ENCODE measurements at regions not wholly inside any gene's neighbourhood (a gene's known extent, or its start where the extent isn't known, plus 50 kb on each side); places are given as distances from the start of the nearest gene placed in this dataset.

DNA sequence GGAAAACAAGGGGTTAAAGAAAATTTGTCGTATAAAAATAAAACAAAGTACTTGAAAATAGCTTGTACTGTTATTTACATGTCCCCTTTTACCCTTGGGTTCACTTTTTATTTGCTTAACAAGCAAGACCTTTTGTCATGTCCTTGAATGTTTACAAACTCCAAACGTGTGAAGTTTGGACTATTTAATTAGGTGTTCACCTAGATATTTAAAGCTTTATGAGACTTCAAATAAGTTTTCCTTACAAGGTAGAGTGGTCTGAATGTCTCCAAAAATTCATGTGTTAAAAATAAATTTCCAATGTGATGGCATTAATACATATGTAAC, 242.0 kb upstream of the TTC14 start:
- no peak for DNase-seq (ENCODE audit: low read depth)
- TF ChIP-seq, protein P1, sequence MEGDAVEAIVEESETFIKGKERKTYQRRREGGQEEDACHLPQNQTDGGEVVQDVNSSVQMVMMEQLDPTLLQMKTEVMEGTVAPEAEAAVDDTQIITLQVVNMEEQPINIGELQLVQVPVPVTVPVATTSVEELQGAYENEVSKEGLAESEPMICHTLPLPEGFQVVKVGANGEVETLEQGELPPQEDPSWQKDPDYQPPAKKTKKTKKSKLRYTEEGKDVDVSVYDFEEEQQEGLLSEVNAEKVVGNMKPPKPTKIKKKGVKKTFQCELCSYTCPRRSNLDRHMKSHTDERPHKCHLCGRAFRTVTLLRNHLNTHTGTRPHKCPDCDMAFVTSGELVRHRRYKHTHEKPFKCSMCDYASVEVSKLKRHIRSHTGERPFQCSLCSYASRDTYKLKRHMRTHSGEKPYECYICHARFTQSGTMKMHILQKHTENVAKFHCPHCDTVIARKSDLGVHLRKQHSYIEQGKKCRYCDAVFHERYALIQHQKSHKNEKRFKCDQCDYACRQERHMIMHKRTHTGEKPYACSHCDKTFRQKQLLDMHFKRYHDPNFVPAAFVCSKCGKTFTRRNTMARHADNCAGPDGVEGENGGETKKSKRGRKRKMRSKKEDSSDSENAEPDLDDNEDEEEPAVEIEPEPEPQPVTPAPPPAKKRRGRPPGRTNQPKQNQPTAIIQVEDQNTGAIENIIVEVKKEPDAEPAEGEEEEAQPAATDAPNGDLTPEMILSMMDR (conservative IDR thresholded peaks at IDR 0.05; ENCODE audit: low read depth, low read length) = no peak

DNA sequence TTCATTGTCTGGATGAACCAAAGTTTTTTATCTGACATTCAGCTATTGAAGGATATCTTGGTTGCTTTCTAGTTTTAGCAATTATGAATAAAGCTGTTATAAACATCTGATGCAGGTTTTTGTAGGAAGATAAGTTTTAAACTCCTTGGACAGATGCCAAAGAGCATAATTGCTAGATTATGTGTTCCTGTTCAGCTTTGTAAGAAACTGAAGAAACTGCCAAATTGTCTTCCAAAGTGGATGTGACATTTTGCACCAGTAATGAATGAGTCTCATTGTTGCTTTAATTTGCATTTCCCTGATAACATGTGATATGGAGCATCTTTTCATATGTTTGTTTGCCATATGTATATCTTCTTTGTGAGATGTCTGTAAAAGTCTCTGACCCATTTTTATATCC, 239.9 kb upstream of the TTC14 start:
- DNase-seq (ENCODE audit: low read depth) = no peak
- no peak overlapping the region for H3K4me3 ChIP-seq (ENCODE audit: low read depth, low read length)
- TF ChIP-seq, protein P1 (conservative IDR thresholded peaks at IDR 0.05; ENCODE audit: low read depth, low read length) = no peak

More for the DNA sequence above, 242.0 kb upstream of the TTC14 start:
- no peak overlapping the region for H3K4me3 ChIP-seq (ENCODE audit: low read depth, low read length)

DNA sequence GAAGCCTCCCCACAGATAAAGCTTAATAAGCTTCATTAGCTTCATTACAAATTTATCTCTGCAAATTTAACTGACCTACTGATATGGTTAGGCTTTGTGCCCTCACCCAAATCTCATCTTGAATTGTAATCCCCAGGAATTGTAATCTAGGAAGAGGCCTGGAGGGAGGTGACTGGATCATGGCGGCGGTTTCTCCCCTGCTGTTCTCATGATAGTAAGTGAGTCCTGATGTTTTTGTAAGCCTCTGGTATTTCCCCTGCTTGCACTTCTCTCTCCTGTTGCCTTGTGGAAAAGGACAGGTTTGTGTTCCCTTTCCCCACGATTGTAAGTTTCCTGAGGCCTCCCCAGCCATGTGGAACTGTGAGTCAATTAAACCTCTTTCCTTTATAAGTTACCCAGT, 226.1 kb upstream of the TTC14 start:
- no peak for DNase-seq (ENCODE audit: low read depth)
- TF ChIP-seq, protein P1 (conservative IDR thresholded peaks at IDR 0.05; ENCODE audit: low read depth, low read length) = no peak
- H3K4me3 ChIP-seq (ENCODE audit: low read depth, low read length) = no peak overlapping the region

DNA sequence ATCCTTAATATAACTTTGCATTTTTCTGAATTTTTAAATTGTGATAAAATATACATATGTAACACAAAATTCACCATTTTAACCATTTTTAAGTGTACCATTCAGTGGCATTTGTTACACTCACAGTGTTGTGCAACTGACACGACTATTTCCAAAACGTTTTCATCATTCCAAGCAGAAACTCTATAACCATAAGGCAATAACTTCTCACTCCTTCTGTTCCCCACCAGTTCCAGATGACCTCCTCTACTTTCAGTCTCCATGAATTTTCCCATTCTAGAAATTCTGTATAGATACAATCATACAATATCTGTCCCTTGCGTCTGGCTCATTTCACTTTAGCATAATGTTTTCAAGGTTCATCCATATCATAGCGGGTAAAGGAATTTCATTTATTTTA, 223.5 kb upstream of the TTC14 start:
- H3K4me3 ChIP-seq (ENCODE audit: low read depth, low read length) = no peak overlapping the region
- no peak for DNase-seq (ENCODE audit: low read depth)
- TF ChIP-seq, protein P1 (conservative IDR thresholded peaks at IDR 0.05; ENCODE audit: low read depth, low read length) = no peak

DNA sequence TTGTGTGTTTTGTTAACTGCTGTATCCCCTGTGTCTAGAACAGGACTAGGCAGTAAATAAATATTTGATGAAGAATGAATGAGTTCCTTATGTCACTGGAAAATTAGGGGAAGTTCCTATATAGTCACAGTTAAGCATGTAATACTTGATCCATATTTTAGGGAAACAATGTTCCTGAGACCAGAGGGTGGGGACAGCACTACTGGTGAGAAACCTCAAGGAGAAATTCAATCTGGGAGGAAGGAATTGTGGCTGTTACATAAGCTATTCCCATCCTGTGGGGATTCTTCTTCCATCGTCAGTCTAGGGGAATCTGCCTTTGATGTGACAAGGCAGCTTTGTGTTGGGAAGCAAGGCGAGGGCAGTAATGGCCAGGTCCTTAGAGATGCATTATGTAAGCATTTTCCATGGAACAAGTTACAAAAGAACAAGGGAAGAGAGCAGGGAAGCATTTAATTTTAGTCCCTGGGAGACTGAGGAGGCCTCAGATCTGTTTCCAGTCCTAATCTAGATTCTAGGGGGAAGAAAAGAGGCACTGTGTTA, 219.3 kb upstream of the TTC14 start:
- TF ChIP-seq, protein P1 (conservative IDR thresholded peaks at IDR 0.05; ENCODE audit: low read depth, low read length) = no peak
- H3K4me3 ChIP-seq (ENCODE audit: low read depth, low read length) = no peak overlapping the region
- no peak for DNase-seq (ENCODE audit: low read depth)

DNA sequence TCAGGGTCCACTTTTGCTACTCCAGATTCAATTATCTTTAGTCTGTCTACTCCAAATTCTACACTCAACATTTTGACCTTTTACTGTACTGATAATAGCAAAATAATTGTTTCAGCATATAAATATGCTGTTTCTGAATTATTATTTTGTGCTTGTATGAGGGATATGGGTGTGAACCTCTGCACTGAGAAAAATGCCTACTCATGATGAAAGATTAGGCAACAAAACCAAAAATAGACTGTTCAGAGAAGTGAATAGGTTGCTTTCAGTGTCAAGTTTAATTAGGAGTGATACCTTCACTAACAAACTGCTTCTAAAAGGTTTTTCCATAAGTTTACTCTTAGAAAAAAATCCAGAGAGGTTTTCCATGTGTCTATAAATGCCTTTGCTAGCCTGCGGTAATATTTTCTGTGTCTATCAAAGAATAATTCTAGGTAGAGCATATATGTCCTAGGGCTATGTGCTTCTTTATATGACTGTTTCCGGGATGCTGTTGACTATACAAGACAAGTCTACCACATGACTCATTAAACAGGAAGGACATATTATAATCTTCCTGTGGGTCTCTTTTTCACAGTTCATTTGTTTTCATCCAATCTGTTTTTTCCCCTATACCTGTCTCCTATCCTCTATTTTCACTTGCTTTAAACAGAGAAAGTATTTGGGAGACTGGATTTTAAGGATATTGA, 218.5 kb upstream of the TTC14 start:
- no peak overlapping the region for H3K4me3 ChIP-seq (ENCODE audit: low read depth, low read length)

More for the DNA sequence above, 218.5 kb upstream of the TTC14 start:
- no peak for DNase-seq (ENCODE audit: low read depth)
- TF ChIP-seq, protein P1 (conservative IDR thresholded peaks at IDR 0.05; ENCODE audit: low read depth, low read length) = no peak
